ENCODE measurements at regions not wholly inside any gene's neighbourhood (a gene's known extent, or its start where the extent isn't known, plus 50 kb on each side); places are given as distances from the start of the nearest gene placed in this dataset.

GRCh38 chr7:156347132-156347531 is 293.4 kb upstream of the RNF32 start:
- no peak for TF ChIP-seq NCOA5 (CRISPR knock-in tag; IDR thresholded peaks at IDR 0.05)
- TF ChIP-seq ZNF331 (CRISPR knock-in tag; IDR thresholded peaks at IDR 0.05) = no peak
- no peak for TF ChIP-seq ZSCAN31 (CRISPR knock-in tag; IDR thresholded peaks at IDR 0.05; ENCODE audit: low read depth)
- TF ChIP-seq CTCF (CRISPR knock-in tag; IDR thresholded peaks at IDR 0.05) = no peak
- no peak for TF ChIP-seq BRCA1 (CRISPR knock-in tag; IDR thresholded peaks at IDR 0.05)
- TF ChIP-seq MXI1 (IDR thresholded peaks at IDR 0.05; ENCODE audit: borderline replicate concordance, low read depth, low read length) = no peak
- no peak for TF ChIP-seq HINFP (CRISPR knock-in tag; IDR thresholded peaks at IDR 0.05; ENCODE audit: low read depth)
- no peak for TF ChIP-seq GLI4 (CRISPR knock-in tag; IDR thresholded peaks at IDR 0.05; ENCODE audit: borderline replicate concordance)

All from HepG2 (cell line).